Trophoblast cell (in vitro differentiated cells and primary cell): ENCODE measurements at regions not wholly inside any gene's neighbourhood (a gene's known extent, or its start where the extent isn't known, plus 50 kb on each side); places are given as distances from the start of the nearest gene placed in this dataset.

ENCODE experiments used
- DNase-seq, 2 donors: peaks; one replicate each; pipeline ENCODE4 v3.0.0-alpha.2; 2016
- H2AFZ ChIP-seq: 2 replicates; pipeline ENCODE4 v1.6.1; 2013; ENCODE audit warnings: low read length, moderate library complexity, mild to moderate bottlenecking; ENCODE audit not compliant: insufficient read depth, poor library complexity
- H2AK5ac ChIP-seq: 2 replicates; pipeline ENCODE4 v1.6.1; 2013; ENCODE audit warnings: mild to moderate bottlenecking, low read length
- H2BK120ac ChIP-seq: 2 replicates; pipeline ENCODE4 v1.6.1; 2013; ENCODE audit warnings: low read length, mild to moderate bottlenecking, moderate library complexity; ENCODE audit not compliant: insufficient read depth, poor library complexity
- H2BK12ac ChIP-seq: 2 replicates; pipeline ENCODE4 v1.6.1; 2013; ENCODE audit warnings: mild to moderate bottlenecking, low read length, moderate library complexity
- H2BK5ac ChIP-seq: 2 replicates; pipeline ENCODE4 v1.6.1; 2013; ENCODE audit warnings: low read length, low read depth, moderate library complexity, mild to moderate bottlenecking; ENCODE audit not compliant: poor library complexity
- H3K14ac ChIP-seq: 2 replicates; pipeline ENCODE4 v1.6.1; 2013; ENCODE audit warnings: mild to moderate bottlenecking, low read length
- H3K18ac ChIP-seq: 2 replicates; pipeline ENCODE4 v1.6.1; 2013; ENCODE audit warnings: mild to moderate bottlenecking, low read length
- H3K23ac ChIP-seq: 2 replicates; pipeline ENCODE4 v1.6.1; 2013; ENCODE audit warnings: low read length
- H3K27ac ChIP-seq: 2 replicates; pipeline ENCODE4 v1.5.1; 2013; ENCODE audit warnings: low read depth, mild to moderate bottlenecking, inconsistent platforms, low read length, moderate library complexity
- H3K27me3 ChIP-seq: 2 replicates; pipeline ENCODE4 v1.6.1; 2013; ENCODE audit warnings: inconsistent platforms, mild to moderate bottlenecking, low read length, moderate library complexity; ENCODE audit not compliant: insufficient read depth
- H3K36me3 ChIP-seq, 2 experiments: 1 replicate in 1 of 2; 2 replicates in 1 of 2; pipeline ENCODE4 v1.6.1; 2013; ENCODE audit warnings: low read length in 2 of 2, mild to moderate bottlenecking in 2 of 2, moderate library complexity in 1 of 2; ENCODE audit not compliant: insufficient read depth in 2 of 2, control insufficient read depth in 1 of 2
- H3K4ac ChIP-seq: 2 replicates; pipeline ENCODE4 v1.6.1; 2013; ENCODE audit warnings: low read depth, mild to moderate bottlenecking, low read length, moderate library complexity
- H3K4me1 ChIP-seq, 2 experiments: 1 replicate in 1 of 2; 2 replicates in 1 of 2; pipeline ENCODE4 v1.6.1; 2013; ENCODE audit warnings: low read length in 2 of 2, mild to moderate bottlenecking in 2 of 2, moderate library complexity in 1 of 2; ENCODE audit not compliant: insufficient read depth in 2 of 2, control insufficient read depth in 1 of 2
- H3K4me2 ChIP-seq: 2 replicates; pipeline ENCODE4 v1.6.1; 2013; ENCODE audit warnings: inconsistent platforms, mild to moderate bottlenecking, low read length, moderate library complexity
- H3K4me3 ChIP-seq: 2 replicates; pipeline ENCODE4 v1.5.1; 2013; ENCODE audit warnings: mild to moderate bottlenecking, low read depth, low read length, inconsistent platforms
- H3K79me1 ChIP-seq: one replicate; pipeline ENCODE4 v1.6.1; 2013; ENCODE audit warnings: low read length
- H3K79me2 ChIP-seq: 2 replicates; pipeline ENCODE4 v1.6.1; 2013; ENCODE audit warnings: low read length, mild to moderate bottlenecking; ENCODE audit not compliant: control insufficient read depth, insufficient read depth, poor library complexity
- H3K9ac ChIP-seq: 2 replicates; pipeline ENCODE4 v1.6.1; 2013; ENCODE audit warnings: mild to moderate bottlenecking, low read length
- H3K9me3 ChIP-seq: 2 replicates; pipeline ENCODE4 v1.6.1; 2013; ENCODE audit warnings: low read depth, mild to moderate bottlenecking, control low read depth, inconsistent platforms, low read length; ENCODE audit not compliant: insufficient read depth
- H4K12ac ChIP-seq: 2 replicates; pipeline ENCODE4 v1.6.1; 2013; ENCODE audit warnings: low read depth, mild to moderate bottlenecking, low read length, moderate library complexity
- H4K8ac ChIP-seq: 2 replicates; pipeline ENCODE4 v1.6.1; 2013; ENCODE audit warnings: low read depth, mild to moderate bottlenecking, low read length, moderate library complexity
- H4K91ac ChIP-seq: one replicate; pipeline ENCODE4 v1.6.1; 2013; ENCODE audit warnings: low read depth, mild to moderate bottlenecking, low read length, moderate library complexity
- WGBS: extraction: QIAGEN DNeasy Blood & Tissue Kit; methylation state at CpG from one replicate; pipeline ENCODE4 v1.1.7; 2013; ENCODE audit warnings: missing lambda C conversion rate; ENCODE audit not compliant: insufficient read length, insufficient coverage; ENCODE audit errors: extremely low coverage; 5-methylcytosine and 5-hydroxymethylcytosine counted together

DNA sequence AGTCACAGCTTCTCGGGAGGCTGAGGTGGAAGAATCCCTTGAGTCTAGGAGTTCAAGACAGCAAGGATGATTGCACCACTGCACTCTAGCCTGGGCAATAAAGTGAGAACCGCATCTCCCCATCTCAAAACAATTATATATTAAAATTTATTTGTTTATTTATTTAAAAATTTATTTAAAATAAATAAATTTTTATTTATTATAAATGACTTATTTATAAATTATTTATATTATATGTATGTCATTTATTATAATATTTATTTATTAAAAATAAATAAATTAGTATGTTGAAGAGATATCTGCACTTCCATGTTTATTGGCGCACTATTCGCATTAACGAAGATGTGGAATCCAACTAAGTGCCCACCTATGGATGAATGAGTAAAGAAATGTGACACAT is 683.2 kb upstream of the BRINP3 start:
- Histone ChIP-seq H2BK5ac (no peak overlapping the region), H3K9me3 (no peaks in the 10 kb centered on the region)

GRCh38 chr1:191162762-191163161 is 685.1 kb upstream of the BRINP3 start:
- Histone ChIP-seq H3K4me2 (no peak overlapping the region), H3K4me1 (no peaks in the 10 kb centered on the region), H2AFZ (no peak overlapping the region), H3K4ac (no peak overlapping the region), H3K23ac (no peak overlapping the region), H2BK5ac (no peak overlapping the region), H3K36me3 (no peaks in the 10 kb centered on the region), H3K4me3 (no peak overlapping the region), H3K9me3 (no peaks in the 10 kb centered on the region), H4K91ac (no peak overlapping the region), H4K12ac (no peak overlapping the region), H2AK5ac (no peak overlapping the region), H2BK120ac (no peak overlapping the region), H3K79me1 (no peaks in the 10 kb centered on the region), H3K14ac (no peak overlapping the region), H4K8ac (no peak overlapping the region), H3K79me2 (no peaks in the 10 kb centered on the region), H3K27ac (no peak overlapping the region), H3K27me3 (no peaks in the 10 kb centered on the region), H2BK12ac (no peak overlapping the region), H3K9ac (no peak overlapping the region), H3K18ac (no peak overlapping the region)
- WGBS, result no CpG with 5 or more reads among the region's 2 CpGs
- DNase-seq, result no peak

More for the DNA sequence above, 683.2 kb upstream of the BRINP3 start:
- Histone ChIP-seq H3K18ac (no peak overlapping the region), H3K9ac (no peak overlapping the region), H3K4me2 (no peak overlapping the region), H4K8ac (no peak overlapping the region), H3K4ac (no peak overlapping the region), H4K91ac (no peak overlapping the region), H3K27ac (no peak overlapping the region), H4K12ac (no peak overlapping the region), H2BK12ac (no peak overlapping the region), H2AFZ (no peak overlapping the region), H3K27me3 (no peaks in the 10 kb centered on the region), H3K36me3 (no peaks in the 10 kb centered on the region), H3K79me2 (no peaks in the 10 kb centered on the region), H2BK120ac (no peak overlapping the region), H3K79me1 (no peaks in the 10 kb centered on the region), H3K14ac (no peak overlapping the region), H3K23ac (no peak overlapping the region), H2AK5ac (no peak overlapping the region), H3K4me3 (no peak overlapping the region), H3K4me1 (no peaks in the 10 kb centered on the region)
- no peak for DNase-seq
- WGBS, result no CpG with 5 or more reads among the region's 5 CpGs

DNA sequence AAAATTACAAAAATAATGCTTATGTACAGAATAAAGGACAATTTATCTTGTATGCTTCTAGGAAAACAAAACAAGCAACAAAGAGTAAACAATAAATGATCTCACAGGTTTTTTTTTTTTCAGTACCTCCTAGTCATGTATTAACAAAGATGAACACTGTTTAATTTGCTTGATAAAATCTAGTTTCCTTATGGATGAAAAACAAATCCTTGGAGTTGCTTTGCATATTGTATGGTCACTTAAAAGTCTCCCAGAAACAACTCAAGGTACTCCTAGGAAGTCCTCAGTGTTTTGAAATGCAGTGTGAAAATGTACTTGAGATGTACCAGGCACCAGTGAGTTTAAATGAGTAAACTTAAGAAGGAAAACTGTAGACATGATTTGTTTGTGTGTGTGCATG is 686.0 kb upstream of the BRINP3 start:
- Histone ChIP-seq H3K4me3 (no peak overlapping the region), H2BK120ac (no peak overlapping the region), H3K4ac (no peak overlapping the region), H4K8ac (no peak overlapping the region), H2BK12ac (no peak overlapping the region), H3K9me3 (no peaks in the 10 kb centered on the region), H3K27ac (no peak overlapping the region), H3K4me2 (no peak overlapping the region), H3K23ac (no peak overlapping the region), H3K79me2 (no peaks in the 10 kb centered on the region), H3K14ac (no peak overlapping the region), H4K12ac (no peak overlapping the region), H3K79me1 (no peaks in the 10 kb centered on the region), H2AFZ (no peak overlapping the region), H3K9ac (no peak overlapping the region), H3K4me1 (no peaks in the 10 kb centered on the region), H3K36me3 (no peaks in the 10 kb centered on the region), H2BK5ac (no peak overlapping the region), H3K27me3 (no peaks in the 10 kb centered on the region), H3K18ac (no peak overlapping the region), H4K91ac (no peak overlapping the region), H2AK5ac (no peak overlapping the region)
- DNase-seq, result no peak

DNA sequence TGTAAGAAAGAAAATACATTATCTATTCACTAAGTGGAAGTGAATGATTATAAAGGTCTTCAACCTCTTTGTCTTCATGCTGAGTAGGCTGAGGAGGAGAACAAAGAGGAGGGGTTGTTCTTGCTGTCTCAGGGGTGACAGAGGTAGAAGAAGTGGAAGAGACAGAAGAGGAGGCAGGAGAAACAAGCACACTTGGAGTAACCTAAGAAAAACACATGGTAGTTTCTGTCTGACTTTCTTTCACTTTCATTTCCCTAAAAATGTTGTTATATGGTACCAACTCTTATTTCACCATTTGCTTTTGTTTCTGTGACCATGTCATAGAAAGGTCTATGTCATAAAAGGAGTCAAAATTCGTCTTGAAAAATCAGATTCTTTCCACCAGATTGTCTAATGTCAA is 696.6 kb upstream of the BRINP3 start:
- Histone ChIP-seq H3K36me3 (no peaks in the 10 kb centered on the region), H3K9ac (no peak overlapping the region), H3K14ac (no peak overlapping the region), H3K27ac (no peak overlapping the region), H3K4me2 (no peak overlapping the region), H3K79me2 (no peaks in the 10 kb centered on the region), H3K23ac (no peak overlapping the region), H4K12ac (no peak overlapping the region), H3K4me3 (no peak overlapping the region), H3K4ac (no peak overlapping the region), H2BK5ac (no peak overlapping the region), H3K9me3 (no peaks in the 10 kb centered on the region), H3K79me1 (no peaks in the 10 kb centered on the region), H4K8ac (no peak overlapping the region), H3K18ac (no peak overlapping the region), H2BK120ac (no peak overlapping the region), H3K27me3 (no peaks in the 10 kb centered on the region), H4K91ac (no peak overlapping the region), H2AK5ac (no peak overlapping the region), H2AFZ (no peak overlapping the region), H3K4me1 (no peaks in the 10 kb centered on the region), H2BK12ac (no peak overlapping the region)
- no CpG with 5 or more reads among the region's 1 CpG for WGBS
- DNase-seq, result no peak

DNA sequence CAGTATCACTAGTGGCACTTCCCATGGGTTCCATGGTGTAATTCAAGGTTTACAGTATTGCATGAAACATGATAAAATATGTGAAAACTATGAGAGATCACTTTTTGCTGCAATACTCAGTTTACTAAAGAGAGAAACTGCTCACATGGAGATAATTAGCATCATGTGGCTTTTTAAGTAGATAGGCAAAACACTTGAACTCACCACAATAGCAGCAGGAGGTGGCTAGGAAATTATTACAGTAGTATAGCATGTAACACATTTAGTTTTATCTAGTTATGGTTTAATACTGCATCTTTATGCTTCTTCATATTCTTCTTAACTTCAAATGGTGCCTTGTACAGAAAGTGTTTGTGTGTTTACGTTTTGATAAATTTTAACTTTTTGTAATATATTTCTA is 698.5 kb upstream of the BRINP3 start:
- Histone ChIP-seq H3K4ac (no peak overlapping the region), H3K79me2 (no peaks in the 10 kb centered on the region), H3K9ac (no peak overlapping the region), H3K27me3 (no peaks in the 10 kb centered on the region), H4K91ac (no peak overlapping the region), H3K79me1 (no peaks in the 10 kb centered on the region), H3K4me1 (no peaks in the 10 kb centered on the region), H2AFZ (no peak overlapping the region), H3K9me3 (no peaks in the 10 kb centered on the region), H3K27ac (no peak overlapping the region), H2BK120ac (no peak overlapping the region), H3K36me3 (no peaks in the 10 kb centered on the region), H3K4me2 (no peak overlapping the region), H3K18ac (no peak overlapping the region), H3K4me3 (no peak overlapping the region), H2AK5ac (no peak overlapping the region), H2BK5ac (no peak overlapping the region), H2BK12ac (no peak overlapping the region), H4K8ac (no peak overlapping the region), H4K12ac (no peak overlapping the region), H3K14ac (no peak overlapping the region), H3K23ac (no peak overlapping the region)
- WGBS, result no CpG with 5 or more reads among the region's 1 CpG
- DNase-seq, result no peak
